ENCODE measurements at regions not wholly inside any gene's neighbourhood (a gene's known extent, or its start where the extent isn't known, plus 50 kb on each side); places are given as distances from the start of the nearest gene placed in this dataset.
A peak's percentile ranks its signal among the peaks of the same experiment; 100 is the strongest.

DNA sequence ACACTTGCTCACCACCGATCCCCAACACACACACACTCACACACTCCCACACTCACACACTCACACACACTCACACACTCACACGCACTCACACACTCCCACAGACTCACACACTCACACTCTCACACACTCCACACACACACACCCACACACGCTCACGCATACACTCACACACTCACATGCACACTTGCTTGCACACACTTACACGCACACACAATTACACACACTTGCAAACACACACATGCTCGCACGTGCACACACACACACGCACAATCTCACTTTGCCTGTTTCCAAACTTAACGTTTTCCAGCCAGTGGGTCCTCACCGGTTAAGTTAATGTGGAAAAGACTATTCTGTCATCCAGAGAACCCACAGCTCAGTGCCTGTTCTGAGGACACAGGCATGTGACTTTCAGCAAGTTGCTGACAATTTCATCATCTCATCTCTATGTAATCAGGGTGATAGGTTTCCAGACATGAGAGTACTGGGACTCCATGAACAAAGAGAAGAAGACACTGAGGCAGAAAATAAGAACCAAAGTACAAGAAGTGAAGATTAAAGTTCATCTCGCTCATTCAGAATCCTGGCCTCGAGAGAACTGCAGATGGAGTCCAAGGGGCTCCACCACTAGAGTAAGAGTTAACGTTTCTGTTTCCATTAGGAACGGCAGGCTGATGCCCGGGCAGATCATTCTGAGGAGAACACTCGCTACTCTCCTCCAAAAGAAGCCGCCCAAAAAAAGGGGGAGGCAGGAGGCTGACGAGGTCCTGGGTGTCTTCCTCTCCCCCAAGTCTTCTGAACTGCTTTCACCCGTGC is 153.2 kb upstream of the FRG1 start:
- DNase-seq (ENCODE audit: low spot score in 2 of 2): no peak
- WGBS: 74% methylated on average over 19 of the region's 19 CpGs
- Histone ChIP-seq H3K27me3 (no peaks in the 10 kb centered on the region), H3K4me3 (no peak overlapping the region), H3K4me1 (no peaks in the 10 kb centered on the region), H3K9me3 (no peaks in the 10 kb centered on the region), H3K36me3 (no peaks in the 10 kb centered on the region), H3K27ac (peak overlapping the region; percentile 47)
- no peak for TF ChIP-seq POLR2AphosphoS5 (IDR thresholded peaks at IDR 0.05)

DNA sequence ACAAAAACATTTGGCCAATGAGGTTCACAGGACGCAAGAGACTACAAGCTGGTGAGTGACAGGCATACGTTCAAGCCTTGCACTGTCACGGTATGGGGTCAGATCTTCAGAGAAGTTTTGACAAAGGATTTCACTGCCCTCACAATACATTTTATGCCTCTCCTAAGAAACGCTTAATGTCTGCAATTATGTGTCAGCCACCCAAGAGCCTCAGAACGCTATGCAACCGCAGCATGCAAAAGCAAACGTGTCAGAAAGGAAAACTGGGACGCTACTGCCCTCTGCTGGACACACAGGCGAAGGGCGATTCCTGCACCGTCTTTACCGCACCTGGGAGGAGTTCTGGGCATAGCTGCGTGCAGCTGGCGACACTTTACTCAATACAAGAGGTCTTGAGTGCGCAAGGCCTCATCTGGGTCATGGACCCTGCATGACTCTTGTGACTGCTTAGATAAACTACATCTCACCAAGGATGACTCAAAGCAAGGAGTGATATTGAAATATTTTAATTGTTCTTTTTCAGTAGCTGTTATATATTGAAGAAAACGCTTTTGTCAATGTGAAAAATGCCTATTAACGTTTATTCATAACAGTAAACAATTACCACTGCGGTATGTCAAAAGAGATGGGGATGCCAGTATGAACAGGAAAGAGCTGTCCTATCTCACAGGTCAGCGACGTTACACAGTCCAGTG is 147.6 kb upstream of the FRG1 start:
- Histone ChIP-seq H3K27me3 (no peaks in the 10 kb centered on the region), H3K4me3 (no peak overlapping the region), H3K9me3 (no peaks in the 10 kb centered on the region), H3K4me1 (no peaks in the 10 kb centered on the region), H3K27ac (no peak overlapping the region), H3K36me3 (no peaks in the 10 kb centered on the region)
- WGBS: 35% methylated on average over 16 of the region's 20 CpGs
- TF ChIP-seq POLR2AphosphoS5 (IDR thresholded peaks at IDR 0.05) (no peak), EP300 (IDR thresholded peaks at IDR 0.05) (no peak), POLR2A (IDR thresholded peaks at IDR 0.05) (no peak)
- TF ChIP-seq, protein P1, sequence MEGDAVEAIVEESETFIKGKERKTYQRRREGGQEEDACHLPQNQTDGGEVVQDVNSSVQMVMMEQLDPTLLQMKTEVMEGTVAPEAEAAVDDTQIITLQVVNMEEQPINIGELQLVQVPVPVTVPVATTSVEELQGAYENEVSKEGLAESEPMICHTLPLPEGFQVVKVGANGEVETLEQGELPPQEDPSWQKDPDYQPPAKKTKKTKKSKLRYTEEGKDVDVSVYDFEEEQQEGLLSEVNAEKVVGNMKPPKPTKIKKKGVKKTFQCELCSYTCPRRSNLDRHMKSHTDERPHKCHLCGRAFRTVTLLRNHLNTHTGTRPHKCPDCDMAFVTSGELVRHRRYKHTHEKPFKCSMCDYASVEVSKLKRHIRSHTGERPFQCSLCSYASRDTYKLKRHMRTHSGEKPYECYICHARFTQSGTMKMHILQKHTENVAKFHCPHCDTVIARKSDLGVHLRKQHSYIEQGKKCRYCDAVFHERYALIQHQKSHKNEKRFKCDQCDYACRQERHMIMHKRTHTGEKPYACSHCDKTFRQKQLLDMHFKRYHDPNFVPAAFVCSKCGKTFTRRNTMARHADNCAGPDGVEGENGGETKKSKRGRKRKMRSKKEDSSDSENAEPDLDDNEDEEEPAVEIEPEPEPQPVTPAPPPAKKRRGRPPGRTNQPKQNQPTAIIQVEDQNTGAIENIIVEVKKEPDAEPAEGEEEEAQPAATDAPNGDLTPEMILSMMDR (IDR thresholded peaks at IDR 0.05): peak; percentile 57 to 84
- peak in 1 of 2 donors; percentile 73 for DNase-seq (ENCODE audit: low spot score in 2 of 2)

DNA sequence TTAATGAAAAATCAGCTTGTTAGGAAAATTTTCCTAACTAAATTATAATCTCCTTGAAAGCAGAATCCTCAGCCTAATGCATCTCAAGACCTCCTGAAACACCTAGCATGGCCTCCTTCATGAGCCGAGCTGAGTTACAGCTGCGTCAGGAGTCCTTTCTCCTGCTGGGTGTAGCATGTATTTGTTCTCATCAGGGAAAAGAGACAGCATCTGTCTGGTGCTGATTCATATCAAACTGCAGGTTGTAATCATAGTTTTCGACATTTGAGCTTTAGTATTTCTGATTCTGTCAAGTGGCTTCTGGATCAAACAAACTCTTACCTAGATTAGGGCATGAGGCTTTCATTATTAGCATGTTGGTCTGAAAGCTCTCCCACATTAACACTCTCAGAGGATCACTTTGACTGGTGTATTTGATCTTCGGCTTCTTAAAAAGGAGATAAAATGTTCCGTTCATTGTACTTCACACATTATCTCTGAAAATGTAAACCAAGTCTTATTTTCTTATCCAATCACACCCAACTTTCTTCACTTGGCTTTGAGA is 140.1 kb upstream of the FRG1 start:
- Histone ChIP-seq H3K4me1 (no peaks in the 10 kb centered on the region), H3K9me3 (no peaks in the 10 kb centered on the region), H3K27me3 (no peaks in the 10 kb centered on the region), H3K27ac (no peak overlapping the region), H3K36me3 (no peaks in the 10 kb centered on the region), H3K4me3 (no peak overlapping the region)
- 89% methylated on average over 5 of the region's 5 CpGs for WGBS
- TF ChIP-seq EP300 (IDR thresholded peaks at IDR 0.05) (no peak), POLR2A (IDR thresholded peaks at IDR 0.05) (no peak), POLR2AphosphoS5 (IDR thresholded peaks at IDR 0.05) (no peak)
- TF ChIP-seq, protein P1 (IDR thresholded peaks at IDR 0.05): no peak
- DNase-seq (ENCODE audit: low spot score in 2 of 2): no peak

DNA sequence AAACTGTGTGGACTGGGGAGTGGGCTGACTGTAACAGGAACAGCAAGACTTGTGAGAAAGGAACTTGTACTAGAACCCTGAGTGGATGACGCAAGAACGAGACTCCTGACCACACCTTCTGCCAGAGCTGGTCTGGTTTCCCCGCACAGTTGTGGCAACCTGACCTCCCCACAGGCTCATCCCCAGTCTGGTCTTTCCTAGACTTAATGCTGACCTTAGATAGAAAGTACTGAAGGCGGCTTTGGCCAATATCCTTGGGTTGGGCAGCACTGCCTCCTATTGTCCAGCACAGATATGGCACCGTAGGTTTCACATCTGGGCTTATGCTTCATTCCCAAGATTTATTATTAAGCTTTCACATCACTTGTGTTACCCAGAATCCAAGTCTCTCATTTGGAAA is 137.8 kb upstream of the FRG1 start:
- H3K36me3 ChIP-seq: no peaks in the 10 kb centered on the region
- no peaks in the 10 kb centered on the region for H3K27me3 ChIP-seq
- no peak overlapping the region for H3K4me3 ChIP-seq
- H3K4me1 ChIP-seq: no peaks in the 10 kb centered on the region
- no peak for DNase-seq (ENCODE audit: low spot score in 2 of 2)
- TF ChIP-seq EP300 (IDR thresholded peaks at IDR 0.05) (no peak), POLR2AphosphoS5 (IDR thresholded peaks at IDR 0.05) (no peak), POLR2A (IDR thresholded peaks at IDR 0.05) (no peak)
- TF ChIP-seq, protein P1 (IDR thresholded peaks at IDR 0.05): no peak
- 76% methylated on average over 5 of the region's 5 CpGs for WGBS
- H3K9me3 ChIP-seq: peaks cover 4% of the 10 kb centered on the region
- H3K27ac ChIP-seq: no peak overlapping the region

DNA sequence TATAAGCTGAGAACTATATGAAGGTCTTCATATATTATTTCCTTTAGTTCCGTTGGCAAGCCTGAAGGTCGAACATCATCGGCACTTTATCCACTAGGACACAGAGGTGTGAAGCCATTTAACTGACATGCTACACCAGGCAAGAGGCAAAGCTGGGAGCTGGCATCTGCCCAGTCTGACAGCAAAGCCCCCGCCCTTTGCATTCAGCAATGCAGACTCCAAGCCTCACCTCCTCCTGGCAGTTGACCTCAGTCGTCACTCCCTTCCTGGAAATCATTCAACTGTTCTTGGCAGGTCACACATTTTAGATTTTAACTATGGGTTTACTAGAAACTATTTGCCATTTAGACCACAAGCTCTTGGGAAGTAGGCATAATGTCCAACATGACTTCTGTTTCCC is 135.8 kb upstream of the FRG1 start:
- H3K27me3 ChIP-seq: no peaks in the 10 kb centered on the region
- no peaks in the 10 kb centered on the region for H3K4me1 ChIP-seq
- H3K9me3 ChIP-seq: peaks cover 4% of the 10 kb centered on the region
- 54% methylated on average over 5 of the region's 5 CpGs for WGBS
- no peak overlapping the region for H3K27ac ChIP-seq
- no peak overlapping the region for H3K4me3 ChIP-seq
- TF ChIP-seq POLR2A (IDR thresholded peaks at IDR 0.05) (no peak), POLR2AphosphoS5 (IDR thresholded peaks at IDR 0.05) (no peak), EP300 (IDR thresholded peaks at IDR 0.05) (no peak)
- TF ChIP-seq, protein P1 (IDR thresholded peaks at IDR 0.05): no peak
- H3K36me3 ChIP-seq: no peaks in the 10 kb centered on the region
- DNase-seq (ENCODE audit: low spot score in 2 of 2): no peak
